ENCODE measurements at regions not wholly inside any gene's neighbourhood (a gene's known extent, or its start where the extent isn't known, plus 50 kb on each side); places are given as distances from the start of the nearest gene placed in this dataset.

GRCh38 chr2:7672027-7672684, 754.9 kb downstream of the RNF144A start:
- no peaks in the 10 kb centered on the region for H3K9me2 ChIP-seq (ENCODE audit: insufficient read depth)
- RAD21 ChIA-PET (ENCODE audit: low non-redundant PET in 1 of 2, low total read pairs in 2 of 2, uncharacterized antibody in 2 of 2, unreplicated experiment in 2 of 2): no interaction called here
- H3K36me3 ChIP-seq (ENCODE audit: control insufficient read depth in 1 of 2, insufficient read depth in 2 of 2, low read length in 2 of 2): no peaks in the 10 kb centered on the region
- no peak overlapping the region for H3K4me2 ChIP-seq (ENCODE audit: low read length)
- H2AFZ ChIP-seq (ENCODE audit: low read depth, low read length, poor library complexity, severe bottlenecking): no peak overlapping the region
- intact Hi-C loops (cut with micrococcal nuclease): loop anchor here (1.0 to 5.0 kb wide), 5 partner anchors 245 to 1090 kb away; no protein-coding TSS in a partner anchor
- BruUV-seq (replicated peaks): no TSS peak
- no peaks in the 10 kb centered on the region for H3K4me1 ChIP-seq (ENCODE audit: control insufficient read depth in 1 of 2, insufficient read depth in 2 of 2, low read length in 2 of 2)
- no peak overlapping the region for H3K4me3 ChIP-seq (replicated peaks in 1 of 2; ENCODE audit: low read depth in 1 of 2, low read length in 2 of 2)
- POLR2A ChIA-PET: no interaction called here
- H3K27me3 ChIP-seq (ENCODE audit: insufficient read depth, low read length): 0 out of 2 replicates have a peak, but pooled peaks cover 3% of the 10 kb centered on the region
- H3K27ac ChIP-seq (ENCODE audit: low read depth, low read length): no peak overlapping the region
- H4K20me1 ChIP-seq (ENCODE audit: insufficient read depth): no peaks in the 10 kb centered on the region
- ATAC-seq (peak; percentile 70), DNase-seq (ENCODE audit: low read depth, low spot score) (peak; percentile 54)
- H3K9me3 ChIP-seq (ENCODE audit: control insufficient read depth in 1 of 2, insufficient read depth in 1 of 2, low read depth in 1 of 2, low read length in 2 of 2): no peaks in the 10 kb centered on the region
- TF ChIP-seq POLR2AphosphoS5 (IDR thresholded peaks at IDR 0.05; ENCODE audit: low read depth, low read length): no peak
- TF ChIP-seq ZFX (IDR thresholded peaks at IDR 0.05): no peak
- no peak for TF ChIP-seq ZBTB33 (IDR thresholded peaks at IDR 0.05; ENCODE audit: extremely low read depth, insufficient replicate concordance, low read length)
- TF ChIP-seq CTCF (IDR thresholded peaks at IDR 0.05 in 2 of 3, conservative IDR thresholded peaks at IDR 0.05 in 1 of 3; ENCODE audit: borderline replicate concordance in 1 of 3, insufficient read depth in 1 of 3, low read depth in 2 of 3, low read length in 2 of 3): peak; percentile 57 to 87 (median 79); a peak in 5 of 6 replicates
- no peak for TF ChIP-seq REST (IDR thresholded peaks at IDR 0.05; ENCODE audit: low read depth)
- TF ChIP-seq EGR1 (IDR thresholded peaks at IDR 0.05; ENCODE audit: low read depth): no peak
- TF ChIP-seq SIN3A (IDR thresholded peaks at IDR 0.05; ENCODE audit: low read depth): no peak
- no peak for TF ChIP-seq FOSL1 (IDR thresholded peaks at IDR 0.05; ENCODE audit: low read depth)
- no peak for TF ChIP-seq MAX (IDR thresholded peaks at IDR 0.05)
- TF ChIP-seq RAD21 (IDR thresholded peaks at IDR 0.05; ENCODE audit: low read depth): peak; percentile 66
- CTCF ChIA-PET: interaction anchor here (1.3 to 1.6 kb wide), 2 partner anchors 245 to 1090 kb away, joined by 4 read pairs; no protein-coding TSS in a partner anchor
- no peaks in the 10 kb centered on the region for H3K79me2 ChIP-seq (ENCODE audit: insufficient read depth, low read length)
- no peak overlapping the region for H3K9ac ChIP-seq (ENCODE audit: low read length)
